GM18519 (cell line): ENCODE measurements at regions not wholly inside any gene's neighbourhood (a gene's known extent, or its start where the extent isn't known, plus 50 kb on each side); places are given as distances from the start of the nearest gene placed in this dataset.

ENCODE experiments used
- ATAC-seq: cut with Tn5 transposase; IDR thresholded peaks from one replicate; pipeline ENCODE4 v1.9.1; 2021; ENCODE audit warnings: mild to moderate bottlenecking, moderate library complexity; ENCODE audit not compliant: unreplicated experiment, low FRiP score

- ATAC-seq = no peak
These were observed 50.7 kb upstream of the PAIP2B start for GRCh38 chr2:71277536-71278103.

- no peak for ATAC-seq
These were observed 50.2 kb upstream of the PAIP2B start for GRCh38 chr2:71277147-71277475.

GRCh38 chr2:71276311-71277146, 49.6 kb upstream of the PAIP2B start:
- ATAC-seq = peak; percentile 97
